IMR-90 (cell line): ENCODE measurements at regions not wholly inside any gene's neighbourhood (a gene's known extent, or its start where the extent isn't known, plus 50 kb on each side); places are given as distances from the start of the nearest gene placed in this dataset.

Experiments used
- ATAC-seq: fragments of 200-7000 bp; cut with Tn5 transposase; 2 replicates; pipeline ENCODE4 v1.9.1; 2020; ENCODE audit warnings: low read depth, mild to moderate bottlenecking, moderate library complexity
- BruUV-seq: library from RNA; stranded (reverse); fragments of 400-500 nt; replicated peaks from 2 replicates; lab custom pipeline; 2021; lab: Mats Ljungman, UMichigan
- CTCF ChIA-PET: fragments of 300-600 bp; formaldehyde crosslinking; extraction: SDS; loops from one replicate; lab custom pipeline; 2021; ENCODE audit warnings: antibody characterized with exemption; lab: Yijun Ruan, JAX
- POLR2A ChIA-PET: fragments of 300-600 bp; sonication (Branson Sonifier 250); formaldehyde crosslinking; loops from one replicate; lab custom pipeline; 2022; ENCODE audit warnings: antibody characterized with exemption; ENCODE audit not compliant: unreplicated experiment; lab: Charles Lee
- DNase-seq: peaks from one replicate; pipeline ENCODE4 v3.0.0; 2013
- H2AFZ ChIP-seq: replicated peaks from 2 replicates; pipeline ENCODE3; 2013; ENCODE audit warnings: low read length, mild to moderate bottlenecking; ENCODE audit not compliant: poor library complexity
- H2AK5ac ChIP-seq: 2 replicates; pipeline ENCODE4 v1.6.1; 2013; ENCODE audit warnings: low read depth, low read length, inconsistent platforms
- H2AK9ac ChIP-seq: replicated peaks from 2 replicates; pipeline ENCODE3; 2013; ENCODE audit warnings: mild to moderate bottlenecking, low read depth, low read length, moderate library complexity; ENCODE audit not compliant: poor library complexity
- H2BK120ac ChIP-seq: 2 replicates; pipeline ENCODE4 v1.6.1; 2013; ENCODE audit warnings: low read depth, low read length, inconsistent platforms
- H2BK15ac ChIP-seq: 3 replicates; pipeline ENCODE4 v1.6.1; 2013; ENCODE audit warnings: low read depth, low read length, inconsistent platforms
- H2BK20ac ChIP-seq: 2 replicates; pipeline ENCODE4 v1.6.1; 2013; ENCODE audit warnings: low read depth, mild to moderate bottlenecking, inconsistent platforms, low read length, moderate library complexity
- H2BK5ac ChIP-seq: 2 replicates; pipeline ENCODE4 v1.6.1; 2013; ENCODE audit warnings: mild to moderate bottlenecking, low read depth, low read length, inconsistent platforms; ENCODE audit not compliant: poor library complexity, severe bottlenecking
- H3K14ac ChIP-seq: replicated peaks from 2 replicates; pipeline ENCODE4 v1.6.1; 2013; ENCODE audit warnings: low read depth, low read length, inconsistent platforms
- H3K18ac ChIP-seq: 2 replicates; pipeline ENCODE4 v1.6.1; 2013; ENCODE audit warnings: low read depth, low read length, control low read depth
- H3K23ac ChIP-seq: 2 replicates; pipeline ENCODE4 v1.6.1; 2013; ENCODE audit warnings: low read depth, low read length, inconsistent platforms
- H3K27ac ChIP-seq: 2 replicates; pipeline ENCODE4 v1.5.1; 2013; ENCODE audit warnings: mild to moderate bottlenecking, control low read depth, low read length; ENCODE audit not compliant: insufficient read depth
- H3K27me3 ChIP-seq: 2 replicates; pipeline ENCODE4 v1.6.1; 2013; ENCODE audit warnings: low read length; ENCODE audit not compliant: control insufficient read depth, insufficient read depth
- H3K36me3 ChIP-seq: 2 replicates; pipeline ENCODE4 v1.6.1; 2013; ENCODE audit warnings: low read length, mixed read lengths; ENCODE audit not compliant: control insufficient read depth, insufficient read depth
- H3K4ac ChIP-seq: 2 replicates; pipeline ENCODE4 v1.6.1; 2013; ENCODE audit warnings: low read depth, low read length, inconsistent platforms
- H3K4me1 ChIP-seq: 2 replicates; pipeline ENCODE4 v1.6.1; 2013; ENCODE audit warnings: low read length, mixed read lengths; ENCODE audit not compliant: control insufficient read depth, insufficient read depth
- H3K4me2 ChIP-seq: 2 replicates; pipeline ENCODE4 v1.6.1; 2013; ENCODE audit warnings: low read depth, mild to moderate bottlenecking, control low read depth, low read length, moderate library complexity
- H3K4me3 ChIP-seq: 2 replicates; pipeline ENCODE4 v1.5.1; 2013; ENCODE audit warnings: low read depth, mild to moderate bottlenecking, control low read depth, low read length, moderate library complexity; ENCODE audit not compliant: insufficient read depth
- H3K56ac ChIP-seq: 2 replicates; pipeline ENCODE4 v1.6.1; 2013; ENCODE audit warnings: low read length, inconsistent platforms; ENCODE audit not compliant: insufficient read depth; ENCODE audit errors: extremely low read depth
- H3K79me1 ChIP-seq, 2 experiments: 2 replicates each; pipeline ENCODE4 v1.6.1; 2013; ENCODE audit warnings: low read length in 2 of 2, inconsistent platforms in 1 of 2, low read depth in 1 of 2
- H3K9ac ChIP-seq: 2 replicates; pipeline ENCODE4 v1.6.1; 2013; ENCODE audit warnings: low read depth, low read length, control low read depth
- H3K9me1 ChIP-seq: 2 replicates; pipeline ENCODE4 v1.6.1; 2013; ENCODE audit warnings: low read length, inconsistent platforms; ENCODE audit not compliant: insufficient read depth
- H3K9me3 ChIP-seq: 2 replicates; pipeline ENCODE4 v1.6.1; 2013; ENCODE audit warnings: low read length; ENCODE audit not compliant: control insufficient read depth, insufficient read depth
- H4K20me1 ChIP-seq: 2 replicates; pipeline ENCODE4 v1.6.1; 2013; ENCODE audit warnings: low read length, inconsistent platforms; ENCODE audit not compliant: insufficient read depth
- H4K5ac ChIP-seq: 2 replicates; pipeline ENCODE4 v1.6.1; 2013; ENCODE audit warnings: mild to moderate bottlenecking, low read depth, low read length, control low read depth
- H4K8ac ChIP-seq, 2 experiments: 2 replicates each; pipeline ENCODE4 v1.6.1; 2013; ENCODE audit warnings: low read depth in 2 of 2, low read length in 2 of 2, control low read depth in 1 of 2, inconsistent platforms in 1 of 2
- H4K91ac ChIP-seq: 2 replicates; pipeline ENCODE4 v1.6.1; 2013; ENCODE audit warnings: low read depth, low read length, inconsistent platforms; ENCODE audit not compliant: insufficient read depth
- BHLHE40 ChIP-seq: fragments of 150-350 bp; IDR thresholded peaks from 2 replicates; pipeline ENCODE4 v1.6.1; 2016; ENCODE audit warnings: mild to moderate bottlenecking, low read depth, low read length
- CTCF ChIP-seq: conservative IDR thresholded peaks from 2 replicates; pipeline ENCODE4 v1.5.1; 2012; ENCODE audit warnings: mild to moderate bottlenecking, low read depth, low read length, improper control_type of control experiment
- FOS ChIP-seq: fragments of 150-350 bp; IDR thresholded peaks from 2 replicates; pipeline ENCODE4 v1.6.1; 2016; ENCODE audit warnings: low read depth, low read length
- MAZ ChIP-seq: IDR thresholded peaks from 2 replicates; pipeline ENCODE4 v1.6.1; 2012; ENCODE audit warnings: low read depth, mild to moderate bottlenecking, low read length, improper control_type of control experiment, moderate library complexity, borderline replicate concordance
- MXI1 ChIP-seq: IDR thresholded peaks from 2 replicates; pipeline ENCODE4 v1.6.1; 2012; ENCODE audit warnings: low read depth, mild to moderate bottlenecking, low read length, moderate library complexity, borderline replicate concordance
- NFE2L2 ChIP-seq: fragments of 150-350 bp; IDR thresholded peaks from 2 replicates; pipeline ENCODE4 v1.6.1; 2016; ENCODE audit warnings: low read depth, mild to moderate bottlenecking, low read length
- RCOR1 ChIP-seq: IDR thresholded peaks from 2 replicates; pipeline ENCODE4 v1.6.1; 2012; ENCODE audit warnings: mild to moderate bottlenecking, low read length, improper control_type of control experiment; ENCODE audit not compliant: insufficient replicate concordance
- RFX5 ChIP-seq: IDR thresholded peaks from 2 replicates; pipeline ENCODE4 v1.8.0; 2012; ENCODE audit warnings: low read depth, mild to moderate bottlenecking, low read length, moderate library complexity
- SMC3 ChIP-seq: fragments of 150-350 bp; IDR thresholded peaks from 2 replicates; pipeline ENCODE4 v1.6.1; 2016; ENCODE audit warnings: low read depth, mild to moderate bottlenecking, antibody characterized with exemption, low read length, moderate library complexity
- WGBS, 2 experiments: methylation state at CpG; one replicate each; pipeline versions ENCODE4 v1.1.5 to v1.1.7; 2013; ENCODE audit warnings: missing lambda C conversion rate in 2 of 2; ENCODE audit not compliant: insufficient read length in 1 of 2; ENCODE audit errors: extremely low coverage in 2 of 2; 5-methylcytosine and 5-hydroxymethylcytosine counted together
- dilution Hi-C: fragments of 300-500 bp; cut with HindIII; formaldehyde crosslinking; loops from one replicate; pipeline ENCODE4 v1.14.3; 2018; ENCODE audit warnings: low sequenced_read_pairs; ENCODE audit not compliant: unreplicated experiment
- in situ Hi-C: fragments of 300-500 bp; cut with MboI; formaldehyde crosslinking; loops from 3 replicates; pipeline ENCODE4 v1.14.3; 2019; ENCODE audit warnings: low sequenced_read_pairs, inconsistent platforms, mixed read lengths
- intact Hi-C: fragments of 100-400 bp; cut with micrococcal nuclease; formaldehyde crosslinking; loops from 2 replicates; pipeline ENCODE4 v1.10.0; 2022

- ATAC-seq (no peak), DNase-seq (no peak)
- Histone ChIP-seq H2BK5ac (no peak overlapping the region), H3K4me2 (no peak overlapping the region), H3K27ac (no peak overlapping the region), H3K56ac (no peak overlapping the region), H3K27me3 (no peaks in the 10 kb centered on the region), H2BK15ac (no peak overlapping the region), H3K36me3 (no peaks in the 10 kb centered on the region), H3K23ac (no peak overlapping the region), H2AK5ac (no peak overlapping the region), H4K8ac (no peak overlapping the region), H3K4me1 (no peaks in the 10 kb centered on the region), H2BK20ac (no peak overlapping the region), H4K20me1 (no peaks in the 10 kb centered on the region), H3K14ac (no peak overlapping the region), H4K5ac (no peak overlapping the region), H3K79me1 (no peaks in the 10 kb centered on the region), H2BK120ac (no peak overlapping the region), H2AK9ac (no peak overlapping the region), H3K4ac (no peak overlapping the region), H3K4me3 (no peak overlapping the region), H3K9ac (no peak overlapping the region), H4K91ac (no peak overlapping the region), H3K18ac (no peak overlapping the region), H3K9me3 (peaks cover 11% of the 10 kb centered on the region; the same call in 1 of the 2 replicates), H2AFZ (no peak overlapping the region), H3K9me1 (no peaks in the 10 kb centered on the region)
- ChIA-PET CTCF (no interaction called here), POLR2A (no interaction called here)
- dilution Hi-C loops: no loop called here
- intact Hi-C loops: no loop called here
- in situ Hi-C loops: no loop called here
- no TSS peak for BruUV-seq
- no peak for TF ChIP-seq MAZ
- no peak for TF ChIP-seq SMC3
- no peak for TF ChIP-seq RCOR1
- TF ChIP-seq RFX5: no peak
- TF ChIP-seq BHLHE40: no peak
- TF ChIP-seq FOS: no peak
- no peak for TF ChIP-seq NFE2L2
- TF ChIP-seq MXI1: no peak
- no peak for TF ChIP-seq CTCF
- WGBS, 2 experiments: no CpG with 5 or more reads among the region's 1 CpG
Observed at GRCh38 chr6:96279084-96279483, 242.5 kb upstream of the UFL1 start.
